ENCODE measurements at regions not wholly inside any gene's neighbourhood (a gene's known extent, or its start where the extent isn't known, plus 50 kb on each side); places are given as distances from the start of the nearest gene placed in this dataset.

GRCh38 chr6:21800330-21800729 is 206.8 kb downstream of the SOX4 start:
- no peak for ATAC-seq (replicated peaks in 6 of 8)
- WGBS, 10 experiments, result 17 to 100% (median 40%) methylated on average over 1 to 2 of the region's 2 CpGs; no CpG with 5 or more reads in 5 of the 10 experiments
- in situ Hi-C loops (cut with MboI; ENCODE audit: low pct_unique_long_range_greater_than_20kb in 2 of 9, low sequenced_read_pairs in 9 of 9, unreplicated experiment in 9 of 9), result no loop called here
- Histone ChIP-seq H3K4me3 (no peak overlapping the region), H3K27ac (no peak overlapping the region), H3K4me1 (replicated peaks in 1 of 2) (peaks cover 19 to 20% of the 10 kb centered on the region in 2 donors)

GRCh38 chr6:21800948-21801438 is 207.4 kb downstream of the SOX4 start:
- H3K4me1 ChIP-seq (replicated peaks in 1 of 2), result peaks cover 19 to 20% of the 10 kb centered on the region in 2 donors
- H3K4me3 ChIP-seq, result no peak overlapping the region
- peak in 5 of 8 experiments; percentile 57 to 97 (median 76) for ATAC-seq (replicated peaks in 6 of 8)
- 53 to 90% (median 81%) methylated on average over 2 to 8 of the region's 11 CpGs; no CpG with 5 or more reads in 1 of the 10 experiments for WGBS, 10 experiments
- no peak overlapping the region for H3K27ac ChIP-seq
- in situ Hi-C loops (cut with MboI; ENCODE audit: low pct_unique_long_range_greater_than_20kb in 2 of 9, low sequenced_read_pairs in 9 of 9, unreplicated experiment in 9 of 9), result no loop called here

- ATAC-seq (replicated peaks in 6 of 8), result peak in 3 of 8 experiments; percentile 6 to 84 (median 15)
- in situ Hi-C loops (cut with MboI; ENCODE audit: low pct_unique_long_range_greater_than_20kb in 2 of 9, low sequenced_read_pairs in 9 of 9, unreplicated experiment in 9 of 9), result no loop called here
- peak overlapping the region; percentile 53 to 55 for H3K27ac ChIP-seq
- no peak overlapping the region for H3K4me3 ChIP-seq
- H3K4me1 ChIP-seq (replicated peaks in 1 of 2), result peaks cover 19 to 20% of the 10 kb centered on the region in 2 donors
- 0 to 100% (median 43%) methylated on average over 1 of the region's 1 CpG; no CpG with 5 or more reads in 3 of the 10 experiments for WGBS, 10 experiments
Observed at GRCh38 chr6:21801446-21802174, 208.1 kb downstream of the SOX4 start.

GRCh38 chr6:21802175-21802822 is 208.7 kb downstream of the SOX4 start:
- 20 to 92% (median 74%) methylated on average over 1 to 2 of the region's 2 CpGs; no CpG with 5 or more reads in 4 of the 10 experiments for WGBS, 10 experiments
- Histone ChIP-seq H3K4me1 (replicated peaks in 1 of 2) (peaks cover 19 to 20% of the 10 kb centered on the region in 2 donors), H3K4me3 (no peak overlapping the region), H3K27ac (peak overlapping the region; percentile 53 to 55)
- peak in 6 of 8 experiments; percentile 20 to 90 (median 81) for ATAC-seq (replicated peaks in 6 of 8)
- in situ Hi-C loops (cut with MboI; ENCODE audit: low pct_unique_long_range_greater_than_20kb in 2 of 9, low sequenced_read_pairs in 9 of 9, unreplicated experiment in 9 of 9), result no loop called here

GRCh38 chr6:21804941-21805610 is 211.5 kb downstream of the SOX4 start:
- H3K27ac ChIP-seq, result no peak overlapping the region
- WGBS, 10 experiments, result 88 to 100% (median 92%) methylated on average over 2 to 7 of the region's 8 CpGs; no CpG with 5 or more reads in 2 of the 10 experiments
- in situ Hi-C loops (cut with MboI; ENCODE audit: low pct_unique_long_range_greater_than_20kb in 2 of 9, low sequenced_read_pairs in 9 of 9, unreplicated experiment in 9 of 9), result no loop called here
- no peak for ATAC-seq (replicated peaks in 6 of 8)
- no peak overlapping the region for H3K4me3 ChIP-seq
- peaks cover 35 to 43% of the 10 kb centered on the region in 2 donors for H3K4me1 ChIP-seq (replicated peaks in 1 of 2)

- Histone ChIP-seq H3K4me1 (replicated peaks in 1 of 2) (peaks cover 17 to 27% of the 10 kb centered on the region in 2 donors), H3K4me3 (no peak overlapping the region), H3K27ac (peak overlapping the region in 1 of 2 donors; percentile 22)
- peak in 3 of 8 experiments; percentile 5 to 29 (median 23) for ATAC-seq (replicated peaks in 6 of 8)
- in situ Hi-C loops (cut with MboI; ENCODE audit: low pct_unique_long_range_greater_than_20kb in 2 of 9, low sequenced_read_pairs in 9 of 9, unreplicated experiment in 9 of 9), result no loop called here
- WGBS, 10 experiments, result 7 to 73% (median 40%) methylated on average over 1 to 2 of the region's 2 CpGs; no CpG with 5 or more reads in 5 of the 10 experiments
Observed at GRCh38 chr6:21807299-21808044, 213.9 kb downstream of the SOX4 start.

- no peak overlapping the region for H3K27ac ChIP-seq
- H3K4me1 ChIP-seq (replicated peaks in 1 of 2), result peaks cover 16 to 23% of the 10 kb centered on the region in 2 donors
- peak in 6 of 8 experiments; percentile 20 to 78 (median 44) for ATAC-seq (replicated peaks in 6 of 8)
- in situ Hi-C loops (cut with MboI; ENCODE audit: low pct_unique_long_range_greater_than_20kb in 2 of 9, low sequenced_read_pairs in 9 of 9, unreplicated experiment in 9 of 9), result no loop called here
- WGBS, 10 experiments, result 60 to 93% (median 80%) methylated on average over 1 to 3 of the region's 7 CpGs; no CpG with 5 or more reads in 1 of the 10 experiments
- H3K4me3 ChIP-seq, result no peak overlapping the region
Observed at GRCh38 chr6:21808045-21808470, 214.5 kb downstream of the SOX4 start.

GRCh38 chr6:21808551-21809242 is 215.1 kb downstream of the SOX4 start:
- ATAC-seq (replicated peaks in 6 of 8), result no peak
- H3K27ac ChIP-seq, result peak overlapping the region in 1 of 2 donors; percentile 18

GRCh38 chr6:21811484-21811883 is 217.9 kb downstream of the SOX4 start:
- 61 to 100% (median 88%) methylated on average over 1 to 4 of the region's 4 CpGs; no CpG with 5 or more reads in 1 of the 10 experiments for WGBS, 10 experiments
- Histone ChIP-seq H3K27ac (no peak overlapping the region), H3K4me3 (no peak overlapping the region), H3K4me1 (replicated peaks in 1 of 2) (peaks cover 20 to 23% of the 10 kb centered on the region in 2 donors)
- ATAC-seq (replicated peaks in 6 of 8), result no peak
- in situ Hi-C loops (cut with MboI; ENCODE audit: low pct_unique_long_range_greater_than_20kb in 2 of 9, low sequenced_read_pairs in 9 of 9, unreplicated experiment in 9 of 9), result no loop called here

More at GRCh38 chr6:21808551-21809242, 215.1 kb downstream of the SOX4 start:
- in situ Hi-C loops (cut with MboI; ENCODE audit: low pct_unique_long_range_greater_than_20kb in 2 of 9, low sequenced_read_pairs in 9 of 9, unreplicated experiment in 9 of 9), result no loop called here
- 0 to 90% (median 75%) methylated on average over 1 to 13 of the region's 16 CpGs; no CpG with 5 or more reads in 1 of the 10 experiments for WGBS, 10 experiments
- Histone ChIP-seq H3K4me1 (replicated peaks in 1 of 2) (peaks cover 16 to 23% of the 10 kb centered on the region in 2 donors), H3K4me3 (no peak overlapping the region)

- Histone ChIP-seq H3K4me3 (no peak overlapping the region), H3K4me1 (replicated peaks in 1 of 2) (peaks cover 2 to 4% of the 10 kb centered on the region in 2 donors), H3K27ac (no peak overlapping the region)
- in situ Hi-C loops (cut with MboI; ENCODE audit: low pct_unique_long_range_greater_than_20kb in 2 of 9, low sequenced_read_pairs in 9 of 9, unreplicated experiment in 9 of 9), result no loop called here
- ATAC-seq (replicated peaks in 6 of 8), result no peak
- WGBS, 10 experiments, result 33 to 100% (median 80%) methylated on average over 1 to 2 of the region's 3 CpGs; no CpG with 5 or more reads in 3 of the 10 experiments
Observed at GRCh38 chr6:21816231-21816630, 222.7 kb downstream of the SOX4 start.

GRCh38 chr6:21820442-21820841 is 226.9 kb downstream of the SOX4 start:
- in situ Hi-C loops (cut with MboI; ENCODE audit: low pct_unique_long_range_greater_than_20kb in 2 of 9, low sequenced_read_pairs in 9 of 9, unreplicated experiment in 9 of 9), result no loop called here
- H3K4me1 ChIP-seq (replicated peaks in 1 of 2), result peaks cover 2 to 4% of the 10 kb centered on the region in 2 donors
- ATAC-seq (replicated peaks in 6 of 8), result no peak
- WGBS, 10 experiments, result 71 to 100% (median 91%) methylated on average over 1 to 6 of the region's 6 CpGs; no CpG with 5 or more reads in 1 of the 10 experiments
- H3K4me3 ChIP-seq, result no peak overlapping the region
- no peak overlapping the region for H3K27ac ChIP-seq
